SK-N-SH (cell line): ENCODE measurements at regions not wholly inside any gene's neighbourhood (a gene's known extent, or its start where the extent isn't known, plus 50 kb on each side); places are given as distances from the start of the nearest gene placed in this dataset.

Experiments
- CTCF ChIA-PET: fragments of 300-600, 350-600 bp; formaldehyde crosslinking; extraction: SDS; loops from one replicate; lab custom pipeline; 2021; lab: Yijun Ruan, JAX
- POLR2A ChIA-PET: fragments of 350-600 bp; sonication (Branson Sonifier 250); formaldehyde crosslinking; extraction: SDS; loops from one replicate; lab custom pipeline; 2020; ENCODE audit warnings: antibody characterized with exemption, inconsistent platforms; lab: Yijun Ruan, JAX
- DNase-seq: peaks from one replicate; pipeline ENCODE4 v3.0.0; 2012
- H2AFZ ChIP-seq: fragments of 200-600 bp; sonication (generic); 2 replicates; pipeline ENCODE4 v1.8.1; 2016; ENCODE audit warnings: antibody characterized with exemption, mild to moderate bottlenecking, low read depth
- H3F3A ChIP-seq: fragments of 200-600 bp; sonication (generic); replicated peaks from 2 replicates; pipeline ENCODE3; 2016; ENCODE audit warnings: antibody characterized with exemption, mild to moderate bottlenecking; ENCODE audit not compliant: insufficient read depth
- H3K27ac ChIP-seq, 2 experiments: fragments of 200-500 bp in 1 of 2; fragments of 200-600 bp in 1 of 2; sonication (Bioruptor generic) in 1 of 2; sonication (generic), shearing (Covaris generic) in 1 of 2; 2 replicates each; pipeline versions ENCODE4 v1.5.1 to v1.6.1; 2014 to 2016; ENCODE audit warnings: low read depth in 2 of 2, inconsistent platforms in 1 of 2, low read length in 1 of 2, mild to moderate bottlenecking in 1 of 2, mixed read lengths in 1 of 2
- H3K27me3 ChIP-seq: fragments of 200-600 bp; sonication (generic), shearing (Covaris generic); 2 replicates; pipeline ENCODE4 v1.6.1; 2016; ENCODE audit warnings: mixed run types; ENCODE audit not compliant: insufficient read depth
- H3K36me3 ChIP-seq, 2 experiments: fragments of 200-500 bp in 1 of 2; fragments of 200-600 bp in 1 of 2; sonication (Bioruptor generic) in 1 of 2; sonication (generic) in 1 of 2; replicated peaks in 1 of 2; 2 replicates each; pipeline versions ENCODE3 to v1.5.1; 2014 to 2016; ENCODE audit warnings: low read length in 1 of 2, mild to moderate bottlenecking in 1 of 2; ENCODE audit not compliant: insufficient read depth in 2 of 2, control insufficient read depth in 1 of 2
- H3K4me1 ChIP-seq, 2 experiments: fragments of 200-500 bp in 1 of 2; fragments of 200-600 bp in 1 of 2; sonication (Bioruptor generic) in 1 of 2; sonication (generic), shearing (Covaris generic) in 1 of 2; 2 replicates each; pipeline versions ENCODE4 v1.5.1 to v1.6.1; 2014 to 2016; ENCODE audit warnings: low read depth in 1 of 2, low read length in 1 of 2, mixed run types in 1 of 2; ENCODE audit not compliant: insufficient read depth in 2 of 2, control insufficient read depth in 1 of 2
- H3K4me2 ChIP-seq: fragments of 200-600 bp; sonication (generic), shearing (Covaris generic); 2 replicates; pipeline ENCODE4 v1.6.1; 2017; ENCODE audit warnings: mixed run types
- H3K4me3 ChIP-seq, 2 experiments: fragments of 200-500 bp in 1 of 2; fragments of 200-600 bp in 1 of 2; sonication (Bioruptor generic) in 1 of 2; sonication (generic), shearing (Covaris generic) in 1 of 2; 2 replicates each; pipeline versions ENCODE4 v1.5.1 to v1.8.1; 2014 to 2016; ENCODE audit warnings: low read depth in 2 of 2, inconsistent platforms in 1 of 2, low read length in 1 of 2, mild to moderate bottlenecking in 1 of 2, mixed read lengths in 1 of 2, moderate library complexity in 1 of 2
- H3K79me2 ChIP-seq: fragments of 200-600 bp; sonication (generic); 2 replicates; pipeline ENCODE4 v1.8.1; 2017; ENCODE audit warnings: mild to moderate bottlenecking; ENCODE audit not compliant: insufficient read depth
- H3K9ac ChIP-seq: fragments of 200-600 bp; sonication (generic); 2 replicates; pipeline ENCODE4 v1.6.1; 2017; ENCODE audit warnings: mixed run types
- H3K9me2 ChIP-seq: fragments of 200-600 bp; sonication (generic); 2 replicates; pipeline ENCODE4 v1.6.1; 2017; ENCODE audit warnings: mixed run types
- H3K9me3 ChIP-seq: fragments of 200-600 bp; sonication (generic); 2 replicates; pipeline ENCODE4 v1.6.1; 2017; ENCODE audit warnings: mixed run types, mild to moderate bottlenecking, moderate library complexity
- H4K20me1 ChIP-seq: fragments of 200-600 bp; sonication (generic); 2 replicates; pipeline ENCODE4 v1.6.1; 2017; ENCODE audit warnings: mild to moderate bottlenecking, mixed run types; ENCODE audit not compliant: insufficient read depth
- EP300 ChIP-seq, 2 experiments: IDR thresholded peaks; 2 replicates each; pipeline versions ENCODE4 v1.4.0 to v1.6.1; 2012; ENCODE audit warnings: borderline replicate concordance in 1 of 2, low read depth in 1 of 2, low read length in 1 of 2
- EZH2phosphoT487 ChIP-seq: fragments of 200-600 bp; sonication (generic); IDR thresholded peaks from 2 replicates; pipeline ENCODE4 v1.6.1; 2017; ENCODE audit warnings: low read depth, mixed run types, mild to moderate bottlenecking, antibody characterized with exemption, moderate library complexity, borderline replicate concordance
- FOSL2 ChIP-seq: IDR thresholded peaks from 2 replicates; pipeline ENCODE4 v1.4.0; 2012; ENCODE audit warnings: low read depth, mild to moderate bottlenecking, moderate library complexity, borderline replicate concordance
- FOXJ3 ChIP-seq: sonication (generic); formaldehyde crosslinking; IDR thresholded peaks from 2 replicates; pipeline ENCODE4 v1.5.1; 2020; ENCODE audit warnings: mild to moderate bottlenecking, missing genetic modification reagents
- GABPA ChIP-seq: IDR thresholded peaks from 2 replicates; pipeline ENCODE4 v1.4.0; 2012; ENCODE audit warnings: low read depth, mild to moderate bottlenecking
- JUND ChIP-seq: IDR thresholded peaks from 2 replicates; pipeline ENCODE4 v1.4.0; 2012
- MXI1 ChIP-seq: IDR thresholded peaks from 2 replicates; pipeline ENCODE4 v1.6.1; 2012; ENCODE audit warnings: mild to moderate bottlenecking, low read depth, low read length, improper control_type of control experiment
- RCOR1 ChIP-seq: fragments of 150-350 bp; IDR thresholded peaks from 2 replicates; pipeline ENCODE4 v1.6.1; 2017; ENCODE audit warnings: antibody characterized with exemption, low read length
- REST ChIP-seq: IDR thresholded peaks from 2 replicates; pipeline ENCODE4 v1.6.1; 2012; ENCODE audit warnings: mild to moderate bottlenecking, low read depth, low read length, moderate library complexity
- RFX5 ChIP-seq: IDR thresholded peaks from 2 replicates; pipeline ENCODE4 v1.6.1; 2012; ENCODE audit warnings: mild to moderate bottlenecking, improper control_type of control experiment, low read length
- SIN3A ChIP-seq: IDR thresholded peaks from 2 replicates; pipeline ENCODE4 v1.6.1; 2012; ENCODE audit warnings: low read depth, mild to moderate bottlenecking, low read length, moderate library complexity, borderline replicate concordance
- SMC3 ChIP-seq: IDR thresholded peaks from 2 replicates; pipeline ENCODE4 v1.6.1; 2012; ENCODE audit warnings: low read depth, low read length, improper control_type of control experiment
- TAF1 ChIP-seq: IDR thresholded peaks from 2 replicates; pipeline ENCODE4 v1.6.1; 2012; ENCODE audit warnings: low read depth, mild to moderate bottlenecking, low read length, moderate library complexity, borderline replicate concordance
- TCF12 ChIP-seq: IDR thresholded peaks from 2 replicates; pipeline ENCODE4 v1.4.0; 2012
- TEAD4 ChIP-seq: IDR thresholded peaks from 2 replicates; pipeline ENCODE4 v1.4.0; 2012; ENCODE audit warnings: mild to moderate bottlenecking, borderline replicate concordance; ENCODE audit not compliant: insufficient read depth
- USF1 ChIP-seq: IDR thresholded peaks from 2 replicates; pipeline ENCODE4 v1.4.0; 2012; ENCODE audit warnings: low read depth, borderline replicate concordance
- YY1 ChIP-seq: IDR thresholded peaks from 2 replicates; pipeline ENCODE4 v1.4.0; 2012; ENCODE audit warnings: low read depth, mild to moderate bottlenecking
- WGBS: methylation state at CpG from one replicate; pipeline ENCODE4 v1.1.6; 2017; ENCODE audit warnings: low lambda C conversion rate; 5-methylcytosine and 5-hydroxymethylcytosine counted together
- TF ChIP-seq, protein P1 (sequence below): fragments of 150-350 bp; IDR thresholded peaks from 2 replicates; pipeline ENCODE4 v1.6.1; 2016; ENCODE audit warnings: mild to moderate bottlenecking, low read depth, low read length

GRCh38 chrX:81779701-81780100 lies 577.8 kb downstream of the SH3BGRL start:
- no peak for DNase-seq
- no peak overlapping the region for H3K9ac ChIP-seq
- no peaks in the 10 kb centered on the region for H3K9me2 ChIP-seq
- no peak overlapping the region for H3K4me2 ChIP-seq
- H3K27ac ChIP-seq, result no peak overlapping the region
- no peaks in the 10 kb centered on the region for H3K27me3 ChIP-seq
- H3K9me3 ChIP-seq, result no peaks in the 10 kb centered on the region
- 0% methylated on average over 2 of the region's 2 CpGs for WGBS
- no peak for TF ChIP-seq RFX5
- TF ChIP-seq USF1, result no peak
- TF ChIP-seq SMC3, result no peak
- no peak for TF ChIP-seq FOSL2
- no peak for TF ChIP-seq TCF12
- TF ChIP-seq EZH2phosphoT487, result no peak
- TF ChIP-seq FOXJ3 (CRISPR knock-in tag), result no peak
- TF ChIP-seq JUND, result no peak
- TF ChIP-seq TAF1, result no peak
- TF ChIP-seq REST, result no peak
- TF ChIP-seq MXI1, result no peak
- TF ChIP-seq EP300 (IDR thresholded peaks at IDR 0.05; ENCODE audit: borderline replicate concordance in 1 of 2, low read depth in 1 of 2, low read length in 1 of 2), result no peak
- TF ChIP-seq YY1, result no peak
- TF ChIP-seq TEAD4, result no peak
- TF ChIP-seq GABPA, result no peak
- no peaks in the 10 kb centered on the region for H4K20me1 ChIP-seq
- ChIA-PET POLR2A (no interaction called here), CTCF (no interaction called here)
- no peaks in the 10 kb centered on the region for H3K4me1 ChIP-seq
- no peak overlapping the region for H3K4me3 ChIP-seq
- H3K36me3 ChIP-seq, result no peaks in the 10 kb centered on the region
- H3F3A ChIP-seq, result no peaks in the 10 kb centered on the region
- no peak overlapping the region for H2AFZ ChIP-seq
- H3K79me2 ChIP-seq, result no peaks in the 10 kb centered on the region

DNA sequence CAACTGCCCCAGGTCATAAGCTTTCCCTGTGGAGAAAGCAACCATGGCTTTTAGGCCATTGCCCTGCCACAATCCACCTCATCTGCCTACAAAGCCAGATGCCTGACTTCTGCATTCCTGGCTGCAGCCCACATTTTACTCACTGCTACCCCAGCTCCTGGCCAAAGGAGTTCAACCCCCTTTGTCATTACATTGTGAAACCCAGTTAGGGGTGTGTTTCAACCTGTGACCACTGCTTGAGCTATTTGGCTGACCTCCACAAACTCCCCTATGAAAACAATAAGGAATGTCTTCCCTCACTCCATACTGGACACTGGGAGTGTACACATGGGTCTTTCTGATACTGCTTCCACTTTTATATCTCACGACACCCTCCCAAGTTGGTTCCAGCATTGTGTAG lies 589.2 kb downstream of the SH3BGRL start:
- Histone ChIP-seq H3K4me3 (no peak overlapping the region), H3K27me3 (no peaks in the 10 kb centered on the region), H3K9me2 (no peaks in the 10 kb centered on the region), H3K4me2 (no peak overlapping the region), H3K27ac (no peak overlapping the region), H3K36me3 (no peaks in the 10 kb centered on the region), H2AFZ (no peak overlapping the region), H3F3A (no peaks in the 10 kb centered on the region), H3K9me3 (no peaks in the 10 kb centered on the region), H4K20me1 (no peaks in the 10 kb centered on the region), H3K4me1 (no peaks in the 10 kb centered on the region)
- WGBS, result 0% methylated on average over 1 of the region's 1 CpG
- ChIA-PET CTCF (no interaction called here), POLR2A (no interaction called here)
- no peak for DNase-seq
- TF ChIP-seq, protein P1, sequence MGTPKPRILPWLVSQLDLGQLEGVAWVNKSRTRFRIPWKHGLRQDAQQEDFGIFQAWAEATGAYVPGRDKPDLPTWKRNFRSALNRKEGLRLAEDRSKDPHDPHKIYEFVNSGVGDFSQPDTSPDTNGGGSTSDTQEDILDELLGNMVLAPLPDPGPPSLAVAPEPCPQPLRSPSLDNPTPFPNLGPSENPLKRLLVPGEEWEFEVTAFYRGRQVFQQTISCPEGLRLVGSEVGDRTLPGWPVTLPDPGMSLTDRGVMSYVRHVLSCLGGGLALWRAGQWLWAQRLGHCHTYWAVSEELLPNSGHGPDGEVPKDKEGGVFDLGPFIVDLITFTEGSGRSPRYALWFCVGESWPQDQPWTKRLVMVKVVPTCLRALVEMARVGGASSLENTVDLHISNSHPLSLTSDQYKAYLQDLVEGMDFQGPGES, result no peak
- TF ChIP-seq REST, result no peak
- TF ChIP-seq SIN3A, result no peak
- TF ChIP-seq RCOR1, result no peak
- TF ChIP-seq, all 33 proteins: peak for 0
- Histone ChIP-seq H3K79me2 (no peaks in the 10 kb centered on the region), H3K9ac (no peak overlapping the region)
